ENCODE measurements at regions not wholly inside any gene's neighbourhood (a gene's known extent, or its start where the extent isn't known, plus 50 kb on each side); places are given as distances from the start of the nearest gene placed in this dataset.

DNA sequence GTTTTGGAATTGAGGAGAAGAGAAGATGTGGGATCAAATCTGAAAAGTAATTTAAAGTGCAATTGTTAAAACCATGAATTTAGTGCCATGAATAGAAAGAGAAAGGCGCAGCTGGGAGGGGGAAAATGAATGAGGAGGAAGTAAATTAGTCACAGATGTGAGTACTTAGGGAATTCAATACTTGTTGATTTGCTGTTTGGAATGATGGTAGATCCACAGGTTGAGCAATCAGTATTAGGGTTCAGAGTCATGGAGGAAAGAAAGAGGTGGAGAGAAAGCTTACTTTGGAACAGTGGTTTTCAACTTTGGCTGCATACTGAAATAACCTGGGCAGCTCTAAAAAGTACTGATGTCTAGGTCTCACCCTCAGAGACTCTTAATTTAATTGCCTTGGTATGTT is 229.7 kb upstream of the ASCC3 start:
- CTCF ChIA-PET = interaction anchor here (0.7 kb wide), 1 partner anchor 24 kb away, joined by 3 read pairs; no protein-coding TSS in a partner anchor
- TF ChIP-seq, protein P1, sequence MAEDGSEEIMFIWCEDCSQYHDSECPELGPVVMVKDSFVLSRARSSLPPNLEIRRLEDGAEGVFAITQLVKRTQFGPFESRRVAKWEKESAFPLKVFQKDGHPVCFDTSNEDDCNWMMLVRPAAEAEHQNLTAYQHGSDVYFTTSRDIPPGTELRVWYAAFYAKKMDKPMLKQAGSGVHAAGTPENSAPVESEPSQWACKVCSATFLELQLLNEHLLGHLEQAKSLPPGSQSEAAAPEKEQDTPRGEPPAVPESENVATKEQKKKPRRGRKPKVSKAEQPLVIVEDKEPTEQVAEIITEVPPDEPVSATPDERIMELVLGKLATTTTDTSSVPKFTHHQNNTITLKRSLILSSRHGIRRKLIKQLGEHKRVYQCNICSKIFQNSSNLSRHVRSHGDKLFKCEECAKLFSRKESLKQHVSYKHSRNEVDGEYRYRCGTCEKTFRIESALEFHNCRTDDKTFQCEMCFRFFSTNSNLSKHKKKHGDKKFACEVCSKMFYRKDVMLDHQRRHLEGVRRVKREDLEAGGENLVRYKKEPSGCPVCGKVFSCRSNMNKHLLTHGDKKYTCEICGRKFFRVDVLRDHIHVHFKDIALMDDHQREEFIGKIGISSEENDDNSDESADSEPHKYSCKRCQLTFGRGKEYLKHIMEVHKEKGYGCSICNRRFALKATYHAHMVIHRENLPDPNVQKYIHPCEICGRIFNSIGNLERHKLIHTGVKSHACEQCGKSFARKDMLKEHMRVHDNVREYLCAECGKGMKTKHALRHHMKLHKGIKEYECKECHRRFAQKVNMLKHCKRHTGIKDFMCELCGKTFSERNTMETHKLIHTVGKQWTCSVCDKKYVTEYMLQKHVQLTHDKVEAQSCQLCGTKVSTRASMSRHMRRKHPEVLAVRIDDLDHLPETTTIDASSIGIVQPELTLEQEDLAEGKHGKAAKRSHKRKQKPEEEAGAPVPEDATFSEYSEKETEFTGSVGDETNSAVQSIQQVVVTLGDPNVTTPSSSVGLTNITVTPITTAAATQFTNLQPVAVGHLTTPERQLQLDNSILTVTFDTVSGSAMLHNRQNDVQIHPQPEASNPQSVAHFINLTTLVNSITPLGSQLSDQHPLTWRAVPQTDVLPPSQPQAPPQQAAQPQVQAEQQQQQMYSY (CRISPR knock-in tag; IDR thresholded peaks at IDR 0.05) = no peak
- TF ChIP-seq, protein P2, sequence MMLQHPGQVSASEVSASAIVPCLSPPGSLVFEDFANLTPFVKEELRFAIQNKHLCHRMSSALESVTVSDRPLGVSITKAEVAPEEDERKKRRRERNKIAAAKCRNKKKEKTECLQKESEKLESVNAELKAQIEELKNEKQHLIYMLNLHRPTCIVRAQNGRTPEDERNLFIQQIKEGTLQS (CRISPR knock-in tag; conservative IDR thresholded peaks at IDR 0.05) = no peak
- TF ChIP-seq ZNF671 (CRISPR knock-in tag; IDR thresholded peaks at IDR 0.05) (no peak), FOXK1 (CRISPR knock-in tag; IDR thresholded peaks at IDR 0.05) (no peak), ZNF423 (CRISPR knock-in tag; IDR thresholded peaks at IDR 0.05) (no peak), TCF7 (CRISPR knock-in tag; IDR thresholded peaks at IDR 0.05; ENCODE audit: low read depth) (no peak), ZNF416 (CRISPR knock-in tag; IDR thresholded peaks at IDR 0.05) (no peak), ETV6 (CRISPR knock-in tag; IDR thresholded peaks at IDR 0.05) (no peak), MYBL2 (CRISPR knock-in tag; IDR thresholded peaks at IDR 0.05) (no peak), EMX1 (CRISPR knock-in tag; IDR thresholded peaks at IDR 0.05) (no peak), ZNF121 (CRISPR knock-in tag; IDR thresholded peaks at IDR 0.05) (no peak)
- TF ChIP-seq, protein P3, sequence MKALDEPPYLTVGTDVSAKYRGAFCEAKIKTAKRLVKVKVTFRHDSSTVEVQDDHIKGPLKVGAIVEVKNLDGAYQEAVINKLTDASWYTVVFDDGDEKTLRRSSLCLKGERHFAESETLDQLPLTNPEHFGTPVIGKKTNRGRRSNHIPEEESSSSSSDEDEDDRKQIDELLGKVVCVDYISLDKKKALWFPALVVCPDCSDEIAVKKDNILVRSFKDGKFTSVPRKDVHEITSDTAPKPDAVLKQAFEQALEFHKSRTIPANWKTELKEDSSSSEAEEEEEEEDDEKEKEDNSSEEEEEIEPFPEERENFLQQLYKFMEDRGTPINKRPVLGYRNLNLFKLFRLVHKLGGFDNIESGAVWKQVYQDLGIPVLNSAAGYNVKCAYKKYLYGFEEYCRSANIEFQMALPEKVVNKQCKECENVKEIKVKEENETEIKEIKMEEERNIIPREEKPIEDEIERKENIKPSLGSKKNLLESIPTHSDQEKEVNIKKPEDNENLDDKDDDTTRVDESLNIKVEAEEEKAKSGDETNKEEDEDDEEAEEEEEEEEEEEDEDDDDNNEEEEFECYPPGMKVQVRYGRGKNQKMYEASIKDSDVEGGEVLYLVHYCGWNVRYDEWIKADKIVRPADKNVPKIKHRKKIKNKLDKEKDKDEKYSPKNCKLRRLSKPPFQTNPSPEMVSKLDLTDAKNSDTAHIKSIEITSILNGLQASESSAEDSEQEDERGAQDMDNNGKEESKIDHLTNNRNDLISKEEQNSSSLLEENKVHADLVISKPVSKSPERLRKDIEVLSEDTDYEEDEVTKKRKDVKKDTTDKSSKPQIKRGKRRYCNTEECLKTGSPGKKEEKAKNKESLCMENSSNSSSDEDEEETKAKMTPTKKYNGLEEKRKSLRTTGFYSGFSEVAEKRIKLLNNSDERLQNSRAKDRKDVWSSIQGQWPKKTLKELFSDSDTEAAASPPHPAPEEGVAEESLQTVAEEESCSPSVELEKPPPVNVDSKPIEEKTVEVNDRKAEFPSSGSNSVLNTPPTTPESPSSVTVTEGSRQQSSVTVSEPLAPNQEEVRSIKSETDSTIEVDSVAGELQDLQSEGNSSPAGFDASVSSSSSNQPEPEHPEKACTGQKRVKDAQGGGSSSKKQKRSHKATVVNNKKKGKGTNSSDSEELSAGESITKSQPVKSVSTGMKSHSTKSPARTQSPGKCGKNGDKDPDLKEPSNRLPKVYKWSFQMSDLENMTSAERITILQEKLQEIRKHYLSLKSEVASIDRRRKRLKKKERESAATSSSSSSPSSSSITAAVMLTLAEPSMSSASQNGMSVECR (CRISPR knock-in tag; IDR thresholded peaks at IDR 0.05; ENCODE audit: borderline replicate concordance) = no peak
- TF ChIP-seq, protein P4, sequence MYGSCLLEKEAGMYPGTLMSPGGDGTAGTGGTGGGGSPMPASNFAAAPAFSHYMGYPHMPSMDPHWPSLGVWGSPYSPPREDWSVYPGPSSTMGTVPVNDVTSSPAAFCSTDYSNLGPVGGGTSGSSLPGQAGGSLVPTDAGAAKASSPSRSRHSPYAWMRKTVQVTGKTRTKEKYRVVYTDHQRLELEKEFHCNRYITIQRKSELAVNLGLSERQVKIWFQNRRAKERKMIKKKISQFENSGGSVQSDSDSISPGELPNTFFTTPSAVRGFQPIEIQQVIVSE (CRISPR knock-in tag; IDR thresholded peaks at IDR 0.05; ENCODE audit: borderline replicate concordance) = no peak
- TF ChIP-seq, protein P5, sequence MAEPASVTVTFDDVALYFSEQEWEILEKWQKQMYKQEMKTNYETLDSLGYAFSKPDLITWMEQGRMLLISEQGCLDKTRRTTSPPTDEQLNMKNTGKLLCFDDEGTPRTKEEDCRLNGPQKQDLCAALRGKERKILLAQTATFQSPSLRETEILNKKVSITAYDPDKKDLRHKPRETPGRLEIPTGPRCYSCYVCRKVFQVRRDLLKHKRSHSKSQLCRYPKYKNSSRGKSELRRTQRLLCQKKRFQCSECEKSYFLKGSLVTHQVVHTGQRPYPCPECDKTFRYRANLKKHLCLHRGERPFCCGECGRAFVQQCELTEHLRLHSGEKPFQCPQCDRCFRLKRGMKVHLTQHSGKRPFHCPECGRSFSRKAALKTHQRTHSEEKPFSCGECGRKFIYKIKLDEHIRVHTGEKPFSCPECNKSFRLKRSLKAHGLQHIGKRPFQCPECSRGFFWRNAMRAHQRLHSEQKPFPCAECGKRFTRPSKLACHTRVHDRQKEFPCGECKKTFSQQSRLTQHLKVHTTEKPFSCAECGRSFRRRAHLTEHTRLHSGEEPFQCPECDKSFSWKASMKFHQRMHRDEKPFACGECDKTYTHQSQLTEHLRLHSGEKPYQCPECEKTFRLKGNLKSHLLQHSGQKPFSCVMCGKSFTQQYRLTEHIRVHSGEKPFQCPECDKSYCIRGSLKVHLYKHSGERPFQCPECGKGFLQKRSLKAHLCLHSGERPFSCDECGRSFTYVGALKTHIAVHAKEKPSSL (CRISPR knock-in tag; conservative IDR thresholded peaks at IDR 0.05) = no peak
- TF ChIP-seq, protein P6, sequence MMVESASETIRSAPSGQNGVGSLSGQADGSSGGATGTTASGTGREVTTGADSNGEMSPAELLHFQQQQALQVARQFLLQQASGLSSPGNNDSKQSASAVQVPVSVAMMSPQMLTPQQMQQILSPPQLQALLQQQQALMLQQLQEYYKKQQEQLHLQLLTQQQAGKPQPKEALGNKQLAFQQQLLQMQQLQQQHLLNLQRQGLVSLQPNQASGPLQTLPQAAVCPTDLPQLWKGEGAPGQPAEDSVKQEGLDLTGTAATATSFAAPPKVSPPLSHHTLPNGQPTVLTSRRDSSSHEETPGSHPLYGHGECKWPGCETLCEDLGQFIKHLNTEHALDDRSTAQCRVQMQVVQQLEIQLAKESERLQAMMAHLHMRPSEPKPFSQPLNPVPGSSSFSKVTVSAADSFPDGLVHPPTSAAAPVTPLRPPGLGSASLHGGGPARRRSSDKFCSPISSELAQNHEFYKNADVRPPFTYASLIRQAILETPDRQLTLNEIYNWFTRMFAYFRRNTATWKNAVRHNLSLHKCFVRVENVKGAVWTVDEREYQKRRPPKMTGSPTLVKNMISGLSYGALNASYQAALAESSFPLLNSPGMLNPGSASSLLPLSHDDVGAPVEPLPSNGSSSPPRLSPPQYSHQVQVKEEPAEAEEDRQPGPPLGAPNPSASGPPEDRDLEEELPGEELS (CRISPR knock-in tag; IDR thresholded peaks at IDR 0.05) = no peak
- TF ChIP-seq, protein P7, sequence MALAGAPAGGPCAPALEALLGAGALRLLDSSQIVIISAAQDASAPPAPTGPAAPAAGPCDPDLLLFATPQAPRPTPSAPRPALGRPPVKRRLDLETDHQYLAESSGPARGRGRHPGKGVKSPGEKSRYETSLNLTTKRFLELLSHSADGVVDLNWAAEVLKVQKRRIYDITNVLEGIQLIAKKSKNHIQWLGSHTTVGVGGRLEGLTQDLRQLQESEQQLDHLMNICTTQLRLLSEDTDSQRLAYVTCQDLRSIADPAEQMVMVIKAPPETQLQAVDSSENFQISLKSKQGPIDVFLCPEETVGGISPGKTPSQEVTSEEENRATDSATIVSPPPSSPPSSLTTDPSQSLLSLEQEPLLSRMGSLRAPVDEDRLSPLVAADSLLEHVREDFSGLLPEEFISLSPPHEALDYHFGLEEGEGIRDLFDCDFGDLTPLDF (CRISPR knock-in tag; IDR thresholded peaks at IDR 0.05) = no peak
- no peaks in the 10 kb centered on the region for H3K9me3 Mint-ChIP-seq
- H3K4me3 Mint-ChIP-seq = no peak overlapping the region
- no peaks in the 10 kb centered on the region for H3K27me3 Mint-ChIP-seq (ENCODE audit: low read depth)
- no peaks in the 10 kb centered on the region for H3K36me3 Mint-ChIP-seq
- H3K27ac Mint-ChIP-seq = no peak overlapping the region
- POLR2A ChIA-PET = no interaction called here
- DNase-seq (ENCODE audit: low spot score) (no peak), ATAC-seq (no peak)
- no peaks in the 10 kb centered on the region for H3K4me1 Mint-ChIP-seq

All from WTC11 (cell line).